ENCODE measurements at regions not wholly inside any gene's neighbourhood (a gene's known extent, or its start where the extent isn't known, plus 50 kb on each side); places are given as distances from the start of the nearest gene placed in this dataset.

DNA sequence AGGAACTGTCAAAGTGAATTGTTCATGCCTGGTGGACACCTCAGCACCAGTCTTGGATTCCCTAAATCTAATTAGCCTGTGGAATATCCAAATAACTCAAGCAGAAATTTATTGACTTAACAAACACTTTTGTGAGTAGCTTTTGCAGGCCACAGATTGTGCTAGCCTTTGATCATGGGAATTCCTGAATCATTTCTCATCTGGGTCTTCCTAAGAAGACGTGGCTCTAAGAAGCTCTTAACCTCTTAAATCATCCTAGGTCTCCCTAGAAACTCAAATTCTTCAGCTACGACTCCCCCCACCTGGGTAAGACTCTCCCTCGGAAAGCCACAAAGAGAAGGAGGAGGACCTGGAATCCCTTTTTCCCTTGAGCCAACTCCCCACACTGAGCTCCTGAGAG, 53.8 kb upstream of the PSEN2 start:
- DNase-seq = no peak

DNA sequence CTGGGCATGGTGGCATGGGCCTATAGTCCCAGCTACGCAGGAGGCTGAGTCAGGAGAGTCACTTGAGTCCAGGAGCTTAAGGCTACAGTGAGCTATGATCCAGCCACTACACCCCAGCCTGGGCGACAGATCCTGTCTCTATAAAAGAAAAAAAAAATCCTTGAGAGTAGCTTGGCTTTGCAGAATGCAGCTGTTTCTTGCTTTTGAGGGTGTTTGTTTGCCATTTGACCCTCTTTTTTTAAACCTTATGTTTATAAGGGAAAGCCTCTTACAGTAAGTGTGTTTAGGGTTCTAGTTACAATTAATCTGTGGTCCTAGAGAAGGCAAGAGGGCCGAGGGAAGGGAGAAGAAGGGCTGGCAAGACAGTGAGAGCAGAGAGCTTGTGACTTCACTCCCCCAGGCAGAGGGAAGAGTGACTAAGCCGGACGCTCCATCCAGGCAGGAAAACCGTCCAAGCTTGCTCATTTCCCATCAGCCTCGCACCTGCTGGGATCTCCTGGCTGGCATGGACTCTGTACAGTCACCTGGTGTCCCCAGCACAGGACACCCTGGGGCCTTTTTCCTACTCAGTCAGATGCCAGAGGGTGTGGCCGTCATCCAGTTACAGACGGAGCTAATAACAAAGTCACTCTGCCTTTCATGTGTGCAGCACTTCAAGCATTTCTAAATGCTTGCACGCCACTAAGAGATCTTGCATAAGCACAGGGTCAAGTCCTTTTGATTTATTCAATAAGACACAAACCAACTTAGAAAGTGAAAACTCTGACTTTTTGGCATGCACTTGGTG, 55.5 kb upstream of the PSEN2 start:
- DNase-seq = no peak

DNA sequence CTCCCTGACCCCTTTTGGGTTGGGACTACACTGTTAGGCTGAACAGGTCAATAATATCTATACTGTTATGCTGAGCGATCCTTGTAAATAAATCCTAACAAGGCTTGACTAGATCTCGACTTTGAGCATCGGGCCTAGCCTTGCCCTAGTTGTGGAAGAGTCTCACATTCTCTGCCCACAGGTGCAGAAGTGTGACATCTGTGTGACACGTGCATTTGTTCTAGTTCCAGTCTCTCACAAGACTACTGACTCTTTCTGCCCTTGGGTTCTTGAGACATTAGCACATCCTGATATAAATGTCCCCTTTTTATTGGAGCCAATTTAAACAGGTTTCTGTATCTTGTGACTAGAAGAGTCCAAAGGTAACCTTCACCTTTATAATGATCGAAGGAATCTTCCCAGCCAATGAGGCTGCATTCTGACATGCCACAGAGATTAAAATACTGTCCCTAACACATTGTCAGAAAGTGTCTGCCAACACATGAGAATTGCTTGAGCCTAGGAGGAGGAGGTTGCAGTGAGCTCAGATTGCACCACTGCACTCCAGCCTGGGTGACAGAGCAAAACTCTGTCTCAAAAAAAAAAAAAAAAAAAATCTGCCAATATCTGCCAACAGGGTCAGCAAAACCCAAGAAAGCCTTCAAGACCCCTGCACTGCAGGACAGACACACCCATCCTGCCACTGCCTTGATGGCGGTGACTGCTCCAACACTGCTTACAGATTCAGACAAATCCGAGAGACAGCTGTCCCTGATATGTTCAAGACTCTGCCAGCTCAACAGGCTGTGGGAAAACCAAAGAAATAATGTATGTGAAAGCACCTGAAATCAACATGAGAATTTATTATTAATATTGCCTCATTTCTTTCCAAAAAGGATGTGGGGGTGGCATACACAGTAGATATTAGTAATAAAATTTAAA, 56.5 kb upstream of the PSEN2 start:
- DNase-seq = no peak

DNA sequence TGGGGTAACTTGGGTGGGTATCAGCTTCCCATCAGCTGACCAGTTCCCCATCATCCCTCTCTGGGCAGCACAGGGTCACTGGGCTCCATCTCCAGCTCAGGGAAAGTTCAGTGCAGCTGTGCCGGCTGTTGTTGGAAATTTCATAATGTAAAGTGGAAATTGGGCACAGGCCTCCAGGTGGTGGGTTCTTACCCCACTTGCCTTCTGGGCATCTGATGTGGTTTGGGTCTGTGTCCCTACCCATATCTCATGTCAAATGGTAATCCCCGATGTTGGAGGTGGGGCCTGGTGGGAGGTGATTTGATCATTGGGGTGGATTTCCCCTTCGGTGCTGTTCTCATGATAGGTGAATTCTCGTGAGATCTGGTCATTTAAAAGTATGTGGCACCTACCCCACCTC, 59.7 kb upstream of the PSEN2 start:
- no peak for DNase-seq

DNA sequence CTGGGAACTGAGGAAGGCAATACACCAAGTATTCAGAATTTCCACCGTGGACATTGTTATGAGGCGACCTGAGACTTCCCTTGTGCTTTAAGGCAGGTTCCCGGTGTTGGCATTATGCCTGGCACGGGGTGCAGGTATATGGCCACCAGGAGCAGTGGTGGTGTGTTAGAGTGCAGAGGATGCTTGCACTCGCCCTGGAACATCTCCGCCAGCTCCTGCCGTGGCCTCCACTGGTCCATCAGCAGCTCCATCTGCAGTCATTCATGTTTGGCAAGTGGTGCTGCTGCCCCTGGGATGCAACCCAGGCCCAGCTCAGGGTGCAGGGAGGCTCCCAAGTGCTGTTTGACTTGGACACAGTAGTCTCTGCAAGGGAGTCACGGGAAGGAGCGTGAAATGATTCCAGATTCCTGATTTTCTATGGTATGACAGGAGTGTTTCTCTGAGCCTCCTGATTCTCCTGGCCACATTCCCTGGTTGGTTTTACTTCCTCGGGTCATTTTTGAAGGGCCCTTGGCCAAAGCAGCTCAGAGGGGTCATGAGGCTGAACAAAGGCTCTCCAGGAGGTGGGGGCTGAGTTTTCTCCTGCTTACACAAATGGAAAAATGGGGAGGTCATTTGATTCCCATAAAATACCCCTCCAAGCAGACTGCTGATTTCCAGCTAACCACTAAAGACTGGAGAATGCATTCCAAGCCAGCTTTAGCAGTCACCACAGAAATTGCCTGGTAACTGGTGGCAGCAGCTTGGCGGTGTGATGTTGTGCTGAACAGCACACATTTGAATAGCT, 60.4 kb upstream of the PSEN2 start:
- DNase-seq = no peak

DNA sequence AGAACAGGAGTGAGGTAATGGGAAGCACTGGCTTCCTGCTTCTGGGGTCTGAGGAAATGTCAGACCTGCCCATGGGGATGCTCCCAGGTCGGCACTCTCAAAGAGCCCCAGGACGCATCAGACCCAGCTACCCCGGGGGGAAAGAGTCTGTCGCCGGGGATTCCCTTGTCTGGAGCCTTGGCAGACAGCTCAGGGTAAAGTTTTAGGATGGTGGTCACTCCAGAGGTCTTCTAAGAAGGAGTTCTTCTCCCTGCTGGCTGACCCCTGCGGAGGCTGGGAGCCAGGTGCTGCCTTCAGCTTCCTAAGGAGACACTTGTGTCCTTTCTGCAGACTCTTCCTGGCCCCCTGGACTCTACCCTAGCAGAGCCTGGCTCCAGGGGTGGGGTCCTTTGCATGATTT, 61.9 kb upstream of the PSEN2 start:
- DNase-seq = no peak

DNA sequence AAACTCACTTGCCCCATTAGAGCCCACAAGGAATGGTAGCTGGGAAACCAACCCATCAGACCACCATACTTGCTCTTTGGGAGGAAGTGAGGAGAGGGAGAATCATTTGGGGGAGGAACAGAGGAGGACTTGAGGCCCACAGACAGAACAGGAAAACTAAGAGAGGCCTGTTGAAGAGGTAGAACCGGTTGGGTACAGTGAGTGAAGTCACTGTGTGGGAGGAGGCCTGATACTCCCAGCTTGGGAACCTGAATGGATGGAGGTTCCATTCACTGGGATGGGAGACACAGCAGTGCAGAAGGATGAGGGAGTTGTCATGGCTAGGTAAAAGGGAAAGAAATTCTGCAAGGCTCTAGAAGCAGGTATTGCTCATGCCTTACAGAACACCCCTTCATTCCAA, 63.4 kb upstream of the PSEN2 start:
- DNase-seq = no peak

DNA sequence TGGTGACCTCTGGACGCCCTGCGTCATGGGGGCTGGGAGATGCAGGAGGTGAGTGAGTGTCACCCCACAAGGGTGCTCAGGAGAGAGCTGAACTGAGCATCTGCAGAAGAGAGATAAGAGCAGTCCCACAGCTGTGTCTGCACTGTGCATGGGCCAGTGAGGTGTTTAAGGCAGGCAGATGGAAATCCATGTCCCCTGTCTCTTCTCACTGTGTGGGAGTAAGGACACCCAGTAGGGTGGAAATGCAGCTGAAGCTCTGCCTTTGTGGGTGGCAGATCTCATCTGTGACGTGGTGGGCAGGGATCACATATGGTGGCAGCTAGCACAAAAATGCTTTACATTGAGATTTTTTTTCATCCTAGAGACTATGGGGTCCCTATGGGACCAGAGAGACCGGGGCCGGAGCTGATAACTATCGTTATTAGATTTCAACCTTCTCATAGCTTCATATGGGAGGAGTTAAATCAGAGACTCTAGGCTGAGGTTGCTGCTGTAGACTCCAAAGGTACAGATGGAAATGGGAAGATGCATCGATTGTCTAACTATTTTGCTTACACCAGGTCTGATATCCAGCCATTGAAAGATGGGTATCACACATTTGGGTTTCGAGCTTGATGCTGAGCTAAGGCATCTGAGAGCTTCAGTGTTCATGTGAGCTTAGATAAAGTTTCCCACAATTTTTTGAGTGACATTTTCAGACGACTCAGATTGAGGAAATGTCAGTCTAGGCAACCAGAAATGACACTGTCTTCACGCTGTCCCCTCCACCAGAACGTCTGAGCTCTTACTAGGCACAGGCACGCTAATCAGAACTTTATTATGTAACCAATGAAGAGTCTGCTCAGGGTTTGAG, 65.3 kb upstream of the PSEN2 start:
- DNase-seq = peak; percentile 81

DNA sequence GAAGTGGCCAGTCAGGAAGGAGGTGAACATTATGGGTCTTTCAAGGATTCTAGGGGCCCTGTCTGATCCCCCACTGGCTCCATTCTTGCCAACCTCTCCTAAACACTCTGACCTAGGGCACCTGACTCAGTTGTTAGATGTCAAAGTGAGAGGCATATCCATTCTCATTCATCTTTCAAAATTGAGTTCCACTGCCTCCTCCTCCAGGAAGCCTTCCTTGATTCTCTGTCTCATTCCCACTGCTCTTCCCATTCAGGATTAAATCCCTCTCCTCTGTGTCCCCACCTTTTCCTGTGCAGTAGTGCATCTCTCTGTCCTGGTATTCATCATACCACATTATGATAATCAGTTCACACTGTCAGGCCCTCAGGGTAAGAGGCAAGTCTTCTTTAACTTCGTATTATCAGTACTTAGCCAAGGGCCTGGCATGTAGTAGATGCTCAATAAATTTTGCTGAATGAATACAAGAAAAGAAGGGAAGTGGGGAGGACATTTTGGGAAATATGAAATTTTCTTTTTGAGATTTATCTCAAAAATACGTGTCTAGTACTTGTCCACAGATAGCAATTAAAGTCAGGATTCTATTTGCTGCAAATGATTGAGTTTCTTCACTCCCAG, 61.8 kb upstream of the ITPKB start:
- DNase-seq = no peak

DNA sequence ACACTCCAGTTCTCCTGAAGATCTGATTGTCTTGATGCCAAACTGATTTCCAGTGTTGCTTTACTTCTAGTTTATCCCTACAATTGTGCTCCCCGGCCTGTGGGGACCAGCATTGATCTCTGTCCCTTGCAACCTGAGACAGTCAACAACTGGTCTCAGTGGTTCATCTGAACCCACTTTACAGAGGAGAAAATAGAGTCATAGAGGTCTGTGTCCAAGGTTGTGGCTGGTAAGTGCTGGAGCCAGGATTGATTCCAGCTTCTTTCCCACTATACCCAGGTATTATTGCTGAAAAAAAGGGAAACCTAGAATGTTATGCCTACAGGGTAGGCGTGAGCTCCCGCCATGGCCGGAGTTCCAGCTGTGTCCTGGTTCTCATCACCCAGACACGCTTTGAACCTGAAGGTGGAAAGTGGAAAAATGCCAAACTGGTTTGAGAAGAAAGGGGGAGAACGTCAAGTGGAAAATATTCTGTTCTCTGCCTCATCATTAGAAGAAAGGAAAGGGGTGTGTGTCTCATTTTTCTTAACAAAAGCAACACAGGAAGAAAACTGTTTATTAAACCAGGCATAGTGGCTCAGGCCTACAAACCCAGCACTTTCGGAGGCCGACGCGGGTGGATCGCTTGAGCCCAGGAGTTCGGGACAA, 60.7 kb upstream of the ITPKB start:
- no peak for DNase-seq

DNA sequence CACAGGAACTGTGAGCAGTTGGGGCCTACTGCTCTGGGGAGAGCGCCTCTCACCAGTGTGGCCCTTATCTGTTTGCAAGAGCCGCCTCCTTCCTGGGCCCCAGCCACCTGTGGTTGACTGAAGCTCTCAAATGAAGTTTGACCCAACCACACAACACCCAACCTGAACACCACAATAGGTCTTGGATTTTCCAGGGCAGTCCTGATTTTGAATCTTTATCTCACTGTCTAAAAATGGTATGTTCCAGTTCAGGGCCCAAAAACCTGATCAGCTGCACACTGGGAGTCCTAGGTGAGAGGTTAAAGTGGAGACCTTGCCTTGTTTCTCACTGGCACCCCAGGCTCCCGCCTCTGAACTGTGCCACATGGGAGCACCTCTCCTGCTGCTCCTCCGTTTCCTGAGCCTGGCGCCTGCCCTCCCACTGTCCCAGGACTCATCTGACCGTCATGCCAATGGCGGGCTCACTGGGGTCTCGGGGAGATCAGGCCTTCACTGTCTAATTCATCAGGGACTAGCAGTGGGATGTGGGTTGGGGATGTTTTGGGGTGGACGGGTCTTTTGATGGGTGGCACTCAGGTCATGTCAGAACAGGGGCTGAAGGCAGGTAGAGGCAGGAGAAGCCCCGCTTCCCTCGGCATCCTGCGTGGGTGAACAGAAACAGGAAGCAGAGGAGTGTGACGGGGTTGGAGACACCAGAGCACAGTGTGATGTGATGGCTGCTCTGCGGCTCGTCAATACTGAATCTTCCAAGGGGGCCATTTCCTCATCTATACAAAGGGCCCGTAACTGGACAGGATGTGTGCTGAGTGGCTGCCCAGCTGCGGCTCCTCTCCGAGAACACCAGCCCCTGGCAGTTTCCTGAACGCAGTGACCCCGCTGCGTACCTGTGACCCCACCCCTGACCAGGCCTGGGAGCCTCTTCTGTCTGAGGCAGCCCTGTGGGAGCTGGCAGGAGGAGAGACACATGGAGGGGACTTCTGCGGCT, 59.6 kb upstream of the ITPKB start:
- DNase-seq = peak; percentile 85

DNA sequence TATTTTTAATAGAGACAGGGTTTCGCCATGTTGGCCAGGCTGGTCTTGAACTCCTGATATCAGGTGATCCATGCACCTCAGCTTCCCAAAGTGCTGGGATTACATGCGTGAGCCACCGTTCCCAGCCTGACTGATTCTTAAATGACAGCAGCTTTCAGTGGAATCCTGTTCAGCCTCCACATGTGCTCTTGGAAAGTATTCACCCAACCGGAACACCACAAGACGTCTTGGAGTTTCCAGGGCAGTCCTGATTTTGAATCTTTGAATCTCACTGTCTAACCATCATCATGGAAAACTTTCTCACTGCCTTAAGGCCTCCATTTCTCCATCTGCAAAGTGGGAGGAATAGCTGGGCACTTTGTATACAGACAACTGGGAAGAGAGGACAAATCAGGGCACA, 58.1 kb upstream of the ITPKB start:
- DNase-seq = no peak

DNA sequence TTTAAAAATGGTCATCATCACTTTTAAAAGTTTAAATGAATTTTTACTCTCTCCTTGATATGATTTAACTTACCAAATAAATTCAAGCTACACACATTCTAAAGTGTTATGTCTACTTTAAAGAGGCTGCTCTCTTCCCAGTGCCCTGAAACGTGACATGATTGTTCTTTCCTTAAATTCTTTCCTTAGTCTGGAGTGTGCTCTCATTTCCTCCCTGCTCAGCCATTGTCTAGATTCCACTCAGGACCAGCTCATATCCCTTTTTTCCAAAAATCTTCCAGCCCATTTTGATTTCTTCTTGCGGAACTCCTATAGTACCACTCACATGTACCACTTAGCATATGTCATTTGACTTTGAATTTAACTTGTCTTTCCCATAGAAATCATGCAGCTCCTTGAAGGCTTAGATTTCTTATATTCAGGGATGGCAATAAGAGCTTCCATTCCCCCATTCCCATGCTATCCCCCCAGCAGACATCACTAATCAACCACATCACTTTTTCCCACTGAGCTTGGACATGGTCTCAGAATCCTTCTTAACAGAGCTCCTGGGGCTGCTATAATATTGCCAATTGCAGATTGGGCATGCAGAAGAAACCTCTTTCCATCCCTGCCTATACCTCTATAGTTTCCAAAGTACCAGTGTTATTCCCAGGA, 54.7 kb upstream of the ITPKB start:
- DNase-seq = no peak

DNA sequence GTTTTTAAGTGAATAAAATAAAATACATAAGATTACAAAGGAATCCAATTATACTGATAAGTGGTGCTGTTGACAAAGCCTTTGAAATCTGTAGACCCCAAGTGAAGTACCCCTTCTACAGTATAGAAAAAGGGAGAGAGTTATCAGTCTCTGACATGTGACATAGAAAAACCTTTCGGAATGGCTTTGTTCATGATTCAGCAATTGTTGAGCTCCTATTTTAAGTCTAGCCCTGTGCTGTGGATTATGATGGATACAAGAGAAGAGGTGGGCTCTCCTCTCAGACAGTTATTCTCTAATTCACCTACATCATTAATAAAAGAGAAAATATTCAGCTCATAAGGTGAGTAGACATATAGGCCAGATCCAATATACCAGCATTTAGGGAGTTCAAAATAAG, 53.3 kb upstream of the ITPKB start:
- no peak for DNase-seq

DNA sequence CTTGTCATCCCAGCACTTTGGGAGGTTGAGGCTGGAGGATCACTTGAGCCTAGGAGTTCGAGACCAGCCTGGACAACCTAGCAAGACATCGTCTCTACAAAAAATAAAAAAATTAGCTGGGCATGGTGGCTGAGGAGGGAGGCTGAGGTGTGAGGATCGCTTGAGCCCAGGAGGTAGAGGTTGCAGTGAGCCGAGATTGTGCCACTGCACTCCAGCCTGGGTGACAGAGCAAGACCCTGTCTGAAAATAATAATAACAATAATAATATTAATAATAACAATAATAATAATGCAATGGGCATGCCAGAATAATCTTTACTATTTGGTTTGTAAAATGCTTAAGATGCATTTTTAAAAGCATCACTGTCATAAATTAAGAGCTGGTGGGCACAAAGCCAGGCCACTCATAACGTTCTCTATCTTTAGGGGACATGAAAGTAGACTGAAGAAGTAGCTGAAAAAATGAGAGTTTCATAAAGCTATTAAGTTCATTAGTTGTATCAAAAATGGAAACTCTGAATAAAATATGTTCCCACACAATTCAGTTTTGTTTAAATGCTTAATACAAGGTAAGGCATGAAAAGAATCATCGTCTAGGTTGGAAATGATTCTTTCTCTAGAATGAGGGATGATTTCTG, 51.6 kb upstream of the ITPKB start:
- DNase-seq = no peak

DNA sequence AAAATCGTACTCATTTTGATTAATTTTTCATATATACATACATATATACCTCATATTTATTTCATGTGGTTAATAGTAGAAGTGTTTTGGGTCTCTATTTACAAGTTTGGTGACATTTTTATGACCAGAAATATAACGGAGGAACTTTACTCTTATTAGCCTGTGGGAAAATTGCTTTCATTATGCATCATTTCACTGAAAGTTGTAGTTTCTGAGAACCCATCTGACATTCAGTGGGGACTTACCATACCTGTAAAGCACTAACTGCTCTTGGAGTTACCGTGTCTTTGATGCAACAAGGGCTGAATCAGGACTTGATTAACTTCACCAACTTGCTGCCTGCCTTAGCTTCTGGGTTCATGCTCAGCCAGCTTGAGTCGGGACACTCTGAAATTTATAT, 49.9 kb upstream of the ITPKB start:
- no peak for DNase-seq
